HEK293 (cell line): ENCODE measurements at regions not wholly inside any gene's neighbourhood (a gene's known extent, or its start where the extent isn't known, plus 50 kb on each side); places are given as distances from the start of the nearest gene placed in this dataset.

ENCODE experiments used
- CTCF ChIA-PET: fragments of 350-600 bp; formaldehyde crosslinking; extraction: SDS; loops from one replicate; lab custom pipeline; 2021; ENCODE audit warnings: antibody characterized with exemption; lab: Yijun Ruan, JAX
- POLR2A ChIA-PET: fragments of 300-600 bp; formaldehyde crosslinking; extraction: SDS; loops from one replicate; lab custom pipeline; 2020; ENCODE audit warnings: antibody characterized with exemption, inconsistent platforms; lab: Yijun Ruan, JAX
- H3K27ac ChIP-seq: fragments of 200-500 bp; sonication (Bioruptor generic); 2 replicates; pipeline ENCODE4 v1.5.1; 2014; ENCODE audit warnings: low read depth, low read length, control low read depth, inconsistent platforms; ENCODE audit errors: extremely low read depth
- H3K36me3 ChIP-seq, 2 experiments: fragments of 200-500 bp in 1 of 2; sonication (Bioruptor generic) in 1 of 2; 1 replicate in 1 of 2; 2 replicates in 1 of 2; pipeline ENCODE4 v1.5.1; 2014 to 2017; ENCODE audit warnings: inconsistent platforms in 2 of 2, low read length in 2 of 2; ENCODE audit not compliant: control insufficient read depth in 2 of 2, insufficient read depth in 1 of 2
- H3K4me1 ChIP-seq: fragments of 200-500 bp; sonication (Bioruptor generic); 2 replicates; pipeline ENCODE4 v1.5.1; 2014; ENCODE audit warnings: mild to moderate bottlenecking, low read length, inconsistent platforms; ENCODE audit not compliant: control insufficient read depth, insufficient read depth
- H3K4me3 ChIP-seq: 2 replicates; pipeline ENCODE4 v1.5.1; 2011; ENCODE audit warnings: low read depth, mild to moderate bottlenecking, control low read depth, low read length, moderate library complexity
- H3K9me3 ChIP-seq: fragments of 200-500 bp; sonication (Bioruptor generic); 2 replicates; pipeline ENCODE4 v1.5.1; 2014; ENCODE audit warnings: low read depth, low read length, inconsistent platforms; ENCODE audit not compliant: control insufficient read depth, insufficient read depth
- PRDM4 ChIP-seq: fragments of 450-650 bp; formaldehyde crosslinking; IDR thresholded peaks from 2 replicates; pipeline ENCODE4 v1.5.1; 2017; ENCODE audit warnings: missing biosample characterization, missing genetic modification characterization
- ZBTB17 ChIP-seq: fragments of 450-650 bp; formaldehyde crosslinking; IDR thresholded peaks from 2 replicates; pipeline ENCODE4 v1.5.1; 2016; ENCODE audit warnings: missing biosample characterization, missing genetic modification characterization
- ZFHX2 ChIP-seq: fragments of 450-650 bp; formaldehyde crosslinking; conservative IDR thresholded peaks from 2 replicates; pipeline ENCODE4 v1.5.1; 2016; ENCODE audit warnings: missing biosample characterization, missing genetic modification characterization
- ZNF157 ChIP-seq: fragments of 450-650 bp; formaldehyde crosslinking; IDR thresholded peaks from 2 replicates; pipeline ENCODE4 v1.5.1; 2016; ENCODE audit warnings: missing biosample characterization, missing genetic modification characterization
- ZNF175 ChIP-seq: fragments of 450-650 bp; formaldehyde crosslinking; IDR thresholded peaks from 2 replicates; pipeline ENCODE4 v1.5.1; 2016; ENCODE audit warnings: missing biosample characterization, missing genetic modification characterization
- ZNF18 ChIP-seq: fragments of 450-650 bp; formaldehyde crosslinking; IDR thresholded peaks from 2 replicates; pipeline ENCODE4 v1.5.1; 2016; ENCODE audit warnings: missing biosample characterization, missing genetic modification characterization
- ZNF184 ChIP-seq: fragments of 450-650 bp; IDR thresholded peaks from 2 replicates; pipeline ENCODE4 v1.5.1; 2018; ENCODE audit warnings: missing biosample characterization, mild to moderate bottlenecking, missing genetic modification characterization
- ZNF302 ChIP-seq: fragments of 450-650 bp; formaldehyde crosslinking; IDR thresholded peaks from 2 replicates; pipeline ENCODE4 v1.5.1; 2016; ENCODE audit warnings: missing biosample characterization, missing genetic modification characterization, low read depth
- ZNF37A ChIP-seq: fragments of 450-650 bp; IDR thresholded peaks from 2 replicates; pipeline ENCODE4 v1.5.1; 2018; ENCODE audit warnings: missing biosample characterization, missing genetic modification characterization
- ZNF404 ChIP-seq: fragments of 450-650 bp; formaldehyde crosslinking; IDR thresholded peaks from 2 replicates; pipeline ENCODE4 v1.5.1; 2017; ENCODE audit warnings: missing biosample characterization, missing genetic modification characterization
- ZNF624 ChIP-seq: fragments of 450-650 bp; formaldehyde crosslinking; IDR thresholded peaks from 2 replicates; pipeline ENCODE4 v1.5.1; 2017; ENCODE audit warnings: missing biosample characterization, missing genetic modification characterization
- ZNF670 ChIP-seq: fragments of 450-650 bp; formaldehyde crosslinking; IDR thresholded peaks from 2 replicates; pipeline ENCODE4 v1.5.1; 2016; ENCODE audit warnings: missing biosample characterization, missing genetic modification characterization, low read depth
- ZNF830 ChIP-seq: fragments of 450-650 bp; IDR thresholded peaks from 2 replicates; pipeline ENCODE4 v1.5.0; 2018; ENCODE audit warnings: missing biosample characterization, missing genetic modification characterization, low read depth, mild to moderate bottlenecking, moderate library complexity
- ZNF837 ChIP-seq: fragments of 450-650 bp; formaldehyde crosslinking; IDR thresholded peaks from 2 replicates; pipeline ENCODE4 v1.5.1; 2016; ENCODE audit warnings: missing biosample characterization, missing genetic modification characterization
- ZSCAN5A ChIP-seq: fragments of 450-650 bp; formaldehyde crosslinking; IDR thresholded peaks from 2 replicates; pipeline ENCODE4 v1.5.1; 2016; ENCODE audit warnings: missing biosample characterization, missing genetic modification characterization
- TF ChIP-seq, protein P1 (sequence below): sonication (generic); formaldehyde crosslinking; IDR thresholded peaks from 2 replicates; pipeline ENCODE4 v1.8.1; 2022; ENCODE audit warnings: mild to moderate bottlenecking, moderate library complexity, missing genetic modification reagents
- TF ChIP-seq, protein P2 (sequence below): fragments of 450-650 bp; formaldehyde crosslinking; IDR thresholded peaks from 2 replicates; pipeline ENCODE4 v1.5.1; 2016; ENCODE audit warnings: missing biosample characterization, missing genetic modification characterization

GRCh38 chr3:147919496-147919895, 510.3 kb downstream of the ZIC1 start:
- ChIA-PET POLR2A (no interaction called here), CTCF (no interaction called here)
- Histone ChIP-seq H3K4me1 (no peaks in the 10 kb centered on the region), H3K9me3 (no peaks in the 10 kb centered on the region), H3K4me3 (no peak overlapping the region), H3K27ac (no peak overlapping the region), H3K36me3 (no peaks in the 10 kb centered on the region)
- TF ChIP-seq ZBTB17 (tag by site-specific recombination), result no peak
- TF ChIP-seq ZNF404 (tag by site-specific recombination), result no peak

GRCh38 chr3:147921051-147921450, 511.9 kb downstream of the ZIC1 start:
- no peaks in the 10 kb centered on the region for H3K36me3 ChIP-seq
- POLR2A ChIA-PET, result no interaction called here
- no peak overlapping the region for H3K4me3 ChIP-seq
- CTCF ChIA-PET, result interaction anchor here (0.6 kb wide), 1 partner anchor 664 kb away, joined by 5 read pairs; no protein-coding TSS in a partner anchor
- TF ChIP-seq, protein P1, sequence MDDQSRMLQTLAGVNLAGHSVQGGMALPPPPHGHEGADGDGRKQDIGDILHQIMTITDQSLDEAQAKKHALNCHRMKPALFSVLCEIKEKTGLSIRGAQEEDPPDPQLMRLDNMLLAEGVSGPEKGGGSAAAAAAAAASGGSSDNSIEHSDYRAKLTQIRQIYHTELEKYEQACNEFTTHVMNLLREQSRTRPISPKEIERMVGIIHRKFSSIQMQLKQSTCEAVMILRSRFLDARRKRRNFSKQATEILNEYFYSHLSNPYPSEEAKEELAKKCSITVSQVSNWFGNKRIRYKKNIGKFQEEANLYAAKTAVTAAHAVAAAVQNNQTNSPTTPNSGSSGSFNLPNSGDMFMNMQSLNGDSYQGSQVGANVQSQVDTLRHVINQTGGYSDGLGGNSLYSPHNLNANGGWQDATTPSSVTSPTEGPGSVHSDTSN, result no peak
- TF ChIP-seq ZNF37A (no peak), ZNF624 (tag by site-specific recombination) (no peak), ZNF175 (no peak), PRDM4 (tag by site-specific recombination) (no peak), ZNF302 (no peak)
- H3K9me3 ChIP-seq, result no peaks in the 10 kb centered on the region
- no peak overlapping the region for H3K27ac ChIP-seq
- no peaks in the 10 kb centered on the region for H3K4me1 ChIP-seq

- CTCF ChIA-PET, result no interaction called here
- POLR2A ChIA-PET, result no interaction called here
- no peaks in the 10 kb centered on the region for H3K4me1 ChIP-seq
- no peak overlapping the region for H3K27ac ChIP-seq
- no peaks in the 10 kb centered on the region for H3K9me3 ChIP-seq
- no peaks in the 10 kb centered on the region for H3K36me3 ChIP-seq
- H3K4me3 ChIP-seq, result no peak overlapping the region
- TF ChIP-seq ZNF670 (tag by site-specific recombination) (no peak), ZNF837 (no peak), ZNF184 (tag by site-specific recombination) (no peak), ZNF18 (tag by site-specific recombination) (no peak), ZFHX2 (tag by site-specific recombination) (no peak), ZNF157 (tag by site-specific recombination) (no peak), ZSCAN5A (tag by site-specific recombination) (no peak), ZNF830 (tag by site-specific recombination) (no peak)
- TF ChIP-seq, protein P2, sequence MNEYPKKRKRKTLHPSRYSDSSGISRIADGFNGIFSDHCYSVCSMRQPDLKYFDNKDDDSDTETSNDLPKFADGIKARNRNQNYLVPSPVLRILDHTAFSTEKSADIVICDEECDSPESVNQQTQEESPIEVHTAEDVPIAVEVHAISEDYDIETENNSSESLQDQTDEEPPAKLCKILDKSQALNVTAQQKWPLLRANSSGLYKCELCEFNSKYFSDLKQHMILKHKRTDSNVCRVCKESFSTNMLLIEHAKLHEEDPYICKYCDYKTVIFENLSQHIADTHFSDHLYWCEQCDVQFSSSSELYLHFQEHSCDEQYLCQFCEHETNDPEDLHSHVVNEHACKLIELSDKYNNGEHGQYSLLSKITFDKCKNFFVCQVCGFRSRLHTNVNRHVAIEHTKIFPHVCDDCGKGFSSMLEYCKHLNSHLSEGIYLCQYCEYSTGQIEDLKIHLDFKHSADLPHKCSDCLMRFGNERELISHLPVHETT (tag by site-specific recombination), result no peak
These were observed 515.6 kb downstream of the ZIC1 start for GRCh38 chr3:147924755-147925154.
